Natural killer cell treated with Interleukin-12 subunit alpha and Interleukin-12 subunit beta and Interleukin-15 and Interleukin-18, amount 100 ng/mL, for 72 hours (primary cell): ENCODE measurements at regions not wholly inside any gene's neighbourhood (a gene's known extent, or its start where the extent isn't known, plus 50 kb on each side); places are given as distances from the start of the nearest gene placed in this dataset.
A peak's percentile ranks its signal among the peaks of the same experiment; 100 is the strongest.

Experiments used
- ATAC-seq, 2 donors: fragments of 150-1000 bp; cut with Tn5 transposase in 1 of 2; sonication (Bioruptor Pico), chemical (Tn5 transposase) in 1 of 2; 2 replicates each; pipeline ENCODE4 v1.10.0; 2021
- DNase-seq: peaks from one replicate; pipeline ENCODE4 v3.0.0; 2022; ENCODE audit warnings: low spot score
- H3K27ac Mint-ChIP-seq, 2 donors: 1 replicate in 1 of 2; 2 replicates in 1 of 2; pipeline ENCODE4 v1.8.0; 2022; ENCODE audit warnings: mixed read lengths in 2 of 2, mild to moderate bottlenecking in 1 of 2, moderate library complexity in 1 of 2
- H3K27me3 Mint-ChIP-seq, 2 donors: 1 replicate in 1 of 2; 2 replicates in 1 of 2; pipeline ENCODE4 v1.8.0; 2022; ENCODE audit warnings: mixed read lengths in 2 of 2
- H3K36me3 Mint-ChIP-seq: one replicate; pipeline ENCODE4 v1.8.0; 2022; ENCODE audit warnings: mixed read lengths
- H3K4me1 Mint-ChIP-seq, 2 donors: 1 replicate in 1 of 2; 2 replicates in 1 of 2; pipeline ENCODE4 v1.8.0; 2022; ENCODE audit warnings: low read depth in 2 of 2, mixed read lengths in 2 of 2, mild to moderate bottlenecking in 1 of 2
- H3K4me3 Mint-ChIP-seq: one replicate; pipeline ENCODE4 v1.8.0; 2022; ENCODE audit warnings: mixed read lengths
- H3K9me3 Mint-ChIP-seq: 2 replicates; pipeline ENCODE4 v1.8.0; 2022; ENCODE audit warnings: mixed read lengths

DNA sequence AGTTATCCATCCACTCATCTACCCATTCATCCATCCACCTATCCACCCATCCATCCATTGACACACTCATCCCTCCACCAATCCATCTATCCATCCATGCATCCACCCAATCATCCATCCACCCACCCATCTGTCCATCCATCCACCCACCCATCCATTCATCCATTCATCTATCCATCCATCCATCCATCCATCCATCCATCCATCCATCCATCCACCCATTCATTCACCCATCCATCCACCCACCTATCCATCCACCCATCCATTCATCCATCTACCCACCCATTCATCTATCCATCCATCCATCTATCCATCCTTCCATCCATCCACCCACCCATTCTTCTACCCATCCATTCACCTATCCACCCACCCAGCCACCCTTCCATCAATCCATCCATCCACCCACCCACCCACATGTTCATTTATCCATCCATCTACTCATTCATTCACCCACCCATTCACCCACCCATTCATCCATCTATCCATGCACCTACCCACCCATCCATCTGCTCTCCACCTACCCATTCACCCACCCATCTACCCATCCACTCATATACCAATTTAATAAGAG is 193.8 kb upstream of the ARID2 start:
- DNase-seq (no peak), ATAC-seq (no peak)
- peaks cover 0 to 16% of the 10 kb centered on the region in 2 donors for H3K27me3 Mint-ChIP-seq
- H3K36me3 Mint-ChIP-seq = peaks cover 5% of the 10 kb centered on the region
- peaks cover 0 to 3% of the 10 kb centered on the region in 2 donors for H3K4me1 Mint-ChIP-seq
- no peaks in the 10 kb centered on the region for H3K9me3 Mint-ChIP-seq
- H3K4me3 Mint-ChIP-seq = no peak overlapping the region
- no peak overlapping the region for H3K27ac Mint-ChIP-seq

DNA sequence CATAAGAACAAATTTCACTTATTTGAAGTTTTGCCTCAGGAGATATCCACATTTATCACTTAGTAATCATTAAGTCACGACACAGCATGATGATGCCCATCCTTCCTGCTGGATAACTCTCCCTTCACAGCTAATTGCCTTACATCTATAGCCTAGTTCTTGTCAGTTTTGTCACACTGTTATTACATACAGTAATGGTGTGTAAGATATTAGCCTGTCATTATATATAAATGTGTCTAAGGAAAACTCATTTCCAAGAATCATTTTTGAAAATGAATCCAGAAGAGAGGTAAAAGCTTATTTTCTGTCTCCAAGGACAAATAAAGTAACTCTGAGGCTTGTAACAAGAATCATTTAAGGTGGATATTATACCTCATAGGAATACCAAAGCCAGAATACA is 193.2 kb upstream of the ARID2 start:
- H3K4me3 Mint-ChIP-seq = no peak overlapping the region

DNA sequence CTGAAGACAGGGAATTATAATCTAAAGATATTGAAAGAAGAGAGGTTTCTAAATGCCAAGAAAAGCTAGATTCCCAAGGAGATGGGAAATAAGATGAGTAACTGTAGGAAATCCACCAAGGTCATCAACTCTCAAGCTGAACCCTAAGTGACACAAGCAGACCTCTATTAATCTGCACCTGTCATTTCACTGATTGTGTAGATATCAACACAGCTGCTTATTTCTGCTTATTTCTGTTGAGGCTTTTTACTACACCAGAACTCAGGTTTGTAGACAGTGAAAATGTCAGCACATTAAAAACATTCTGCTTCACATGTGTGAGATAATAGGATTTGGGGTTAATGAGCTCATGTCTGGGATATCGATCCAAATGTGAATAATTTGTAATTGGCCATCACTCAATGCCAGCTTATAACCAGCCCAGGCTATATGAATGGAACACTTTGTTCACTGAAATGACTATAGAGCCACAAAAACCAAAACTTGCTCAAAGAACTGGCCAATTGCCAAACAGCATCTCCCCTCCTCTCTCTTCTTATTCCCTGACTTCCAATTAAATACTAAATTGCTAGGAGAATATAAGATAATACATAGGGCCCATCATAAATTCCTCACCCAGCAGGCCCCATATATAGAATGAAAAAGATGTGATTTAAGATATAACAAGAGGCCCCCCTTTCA is 188.7 kb upstream of the ARID2 start:
- H3K4me1 Mint-ChIP-seq = peaks cover 11 to 21% of the 10 kb centered on the region in 2 donors
- H3K27ac Mint-ChIP-seq = no peak overlapping the region
- H3K36me3 Mint-ChIP-seq = no peaks in the 10 kb centered on the region
- peaks cover 0 to 6% of the 10 kb centered on the region in 2 donors for H3K27me3 Mint-ChIP-seq
- H3K9me3 Mint-ChIP-seq = no peaks in the 10 kb centered on the region
- no peak overlapping the region for H3K4me3 Mint-ChIP-seq
- ATAC-seq (no peak), DNase-seq (no peak)

More for the DNA sequence above, 193.2 kb upstream of the ARID2 start:
- H3K36me3 Mint-ChIP-seq = peaks cover 5% of the 10 kb centered on the region
- H3K27ac Mint-ChIP-seq = no peak overlapping the region
- H3K9me3 Mint-ChIP-seq = no peaks in the 10 kb centered on the region
- peaks cover 0 to 3% of the 10 kb centered on the region in 2 donors for H3K4me1 Mint-ChIP-seq
- DNase-seq = no peak
- peaks cover 0 to 15% of the 10 kb centered on the region in 2 donors for H3K27me3 Mint-ChIP-seq
- no peak for ATAC-seq

DNA sequence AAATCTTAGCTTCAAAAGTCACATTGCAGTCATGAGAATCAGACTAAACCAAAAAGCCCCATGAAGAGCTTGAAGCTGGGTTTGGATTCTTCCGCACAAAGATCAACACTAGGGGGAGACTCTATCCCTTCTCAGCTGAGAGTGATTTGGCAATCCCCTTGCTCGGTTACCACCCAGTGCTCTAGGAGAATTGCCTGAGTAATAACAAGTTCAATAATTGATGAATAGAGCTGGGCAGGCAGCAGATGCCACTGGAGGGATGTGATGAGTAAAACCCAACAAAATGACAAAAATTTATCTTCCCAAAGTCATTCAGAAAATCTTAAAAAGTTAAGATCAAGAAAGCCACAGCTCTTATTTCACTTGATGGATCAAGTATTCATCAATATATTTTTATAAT is 185.6 kb upstream of the ARID2 start:
- no peaks in the 10 kb centered on the region for H3K9me3 Mint-ChIP-seq
- H3K4me1 Mint-ChIP-seq = peaks cover 11 to 38% of the 10 kb centered on the region in 2 donors
- DNase-seq (peak; percentile 84), ATAC-seq (peak; percentile 92 to 93)
- no peaks in the 10 kb centered on the region for H3K36me3 Mint-ChIP-seq
- H3K27ac Mint-ChIP-seq = peak overlapping the region in 1 of 2 donors; percentile 84
- H3K27me3 Mint-ChIP-seq = no peaks in the 10 kb centered on the region
- H3K4me3 Mint-ChIP-seq = no peak overlapping the region

DNA sequence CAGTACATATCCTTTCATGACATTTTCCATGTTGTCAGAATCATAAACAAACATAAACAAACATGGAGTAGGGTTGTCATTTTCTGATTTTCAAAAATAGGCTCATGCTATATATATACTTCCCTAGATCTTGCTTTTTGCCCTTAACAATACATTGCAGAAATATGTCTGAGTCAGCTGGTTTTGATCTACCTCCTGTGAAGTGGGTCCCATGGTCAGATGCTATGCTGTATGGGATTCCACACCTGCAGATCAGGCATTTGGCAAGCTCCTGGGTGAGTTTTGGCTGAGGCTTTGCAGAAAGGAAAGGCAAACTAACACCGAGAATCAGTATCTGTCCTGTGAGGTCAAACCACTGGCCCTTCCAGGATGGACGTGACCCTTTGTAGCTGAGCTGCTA is 183.0 kb upstream of the ARID2 start:
- DNase-seq (no peak), ATAC-seq (no peak)
- Mint-ChIP-seq H3K27ac (peak overlapping the region in 1 of 2 donors; percentile 12), H3K27me3 (no peaks in the 10 kb centered on the region), H3K36me3 (no peaks in the 10 kb centered on the region), H3K4me3 (no peak overlapping the region), H3K9me3 (no peaks in the 10 kb centered on the region), H3K4me1 (peaks cover 11 to 43% of the 10 kb centered on the region in 2 donors)

DNA sequence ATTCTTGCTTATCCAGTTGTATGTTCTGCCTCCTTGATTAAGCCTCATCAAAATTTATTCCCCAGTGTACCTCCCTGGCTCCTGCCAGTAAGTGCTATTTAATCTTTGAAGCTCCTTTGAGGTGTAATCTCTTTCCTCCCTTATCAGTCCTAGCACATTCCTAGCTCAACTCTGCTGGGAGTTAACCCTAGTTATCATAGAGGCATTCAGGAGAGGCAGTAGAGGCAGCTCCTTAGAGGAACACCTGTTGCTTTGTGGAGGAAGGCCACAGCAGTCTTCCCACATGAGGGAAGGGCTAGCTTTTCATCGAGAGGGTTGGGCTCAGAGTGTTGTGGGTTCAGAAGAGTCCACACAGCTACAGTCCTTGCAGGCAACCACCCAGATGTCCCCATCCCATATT is 182.4 kb upstream of the ARID2 start:
- Mint-ChIP-seq H3K4me3 (no peak overlapping the region), H3K27ac (peak overlapping the region in 1 of 2 donors; percentile 12), H3K9me3 (no peaks in the 10 kb centered on the region), H3K4me1 (peaks cover 11 to 43% of the 10 kb centered on the region in 2 donors), H3K27me3 (no peaks in the 10 kb centered on the region), H3K36me3 (no peaks in the 10 kb centered on the region)
- ATAC-seq (no peak), DNase-seq (no peak)

DNA sequence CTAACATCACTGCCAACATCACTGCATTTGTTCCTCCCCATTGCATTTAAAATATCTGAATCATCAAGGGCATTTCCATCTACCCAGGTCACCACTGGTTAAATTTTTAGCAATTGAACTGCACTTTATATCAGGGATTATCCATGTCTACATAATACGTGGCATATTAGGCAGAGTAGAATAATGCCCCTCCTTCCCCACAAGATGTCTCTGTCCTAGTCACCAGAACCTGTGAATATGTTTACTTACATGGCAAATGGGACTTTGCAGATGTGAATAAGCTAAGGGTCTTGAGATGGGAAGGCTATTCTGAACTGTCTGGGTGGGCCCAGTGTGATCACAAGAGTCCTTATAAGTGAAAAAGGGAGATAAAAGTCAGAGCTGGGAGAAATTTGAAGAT is 181.7 kb upstream of the ARID2 start:
- H3K9me3 Mint-ChIP-seq = no peaks in the 10 kb centered on the region
- no peak overlapping the region for H3K4me3 Mint-ChIP-seq
- no peaks in the 10 kb centered on the region for H3K36me3 Mint-ChIP-seq
- ATAC-seq = no peak
- H3K27me3 Mint-ChIP-seq = no peaks in the 10 kb centered on the region
- H3K27ac Mint-ChIP-seq = peak overlapping the region in 1 of 2 donors; percentile 12
- DNase-seq = no peak
- peaks cover 11 to 41% of the 10 kb centered on the region in 2 donors for H3K4me1 Mint-ChIP-seq

DNA sequence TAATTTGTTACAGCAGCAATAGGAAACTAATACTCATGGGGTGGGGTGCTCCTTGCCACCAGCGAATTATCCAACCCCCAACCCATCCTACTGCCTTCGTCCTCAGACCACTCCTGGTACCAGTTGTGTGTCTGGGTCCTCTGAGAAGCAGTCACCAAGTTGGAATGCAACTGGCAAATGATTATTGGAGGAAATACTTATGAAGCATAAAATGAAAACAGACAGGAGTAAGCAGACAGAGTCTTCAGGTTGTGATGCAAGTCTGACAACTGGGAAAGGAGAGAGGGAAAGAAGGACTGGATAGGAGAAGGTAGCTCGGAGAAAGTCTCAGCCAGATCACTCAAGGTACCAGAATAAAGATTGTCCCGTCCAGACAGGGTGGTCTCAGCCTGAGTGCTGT is 181.1 kb upstream of the ARID2 start:
- Mint-ChIP-seq H3K4me3 (no peak overlapping the region), H3K36me3 (no peaks in the 10 kb centered on the region), H3K27me3 (no peaks in the 10 kb centered on the region), H3K4me1 (peaks cover 6 to 35% of the 10 kb centered on the region in 2 donors), H3K9me3 (no peaks in the 10 kb centered on the region), H3K27ac (peak overlapping the region in 1 of 2 donors; percentile 12)
- ATAC-seq = no peak
- DNase-seq = no peak

DNA sequence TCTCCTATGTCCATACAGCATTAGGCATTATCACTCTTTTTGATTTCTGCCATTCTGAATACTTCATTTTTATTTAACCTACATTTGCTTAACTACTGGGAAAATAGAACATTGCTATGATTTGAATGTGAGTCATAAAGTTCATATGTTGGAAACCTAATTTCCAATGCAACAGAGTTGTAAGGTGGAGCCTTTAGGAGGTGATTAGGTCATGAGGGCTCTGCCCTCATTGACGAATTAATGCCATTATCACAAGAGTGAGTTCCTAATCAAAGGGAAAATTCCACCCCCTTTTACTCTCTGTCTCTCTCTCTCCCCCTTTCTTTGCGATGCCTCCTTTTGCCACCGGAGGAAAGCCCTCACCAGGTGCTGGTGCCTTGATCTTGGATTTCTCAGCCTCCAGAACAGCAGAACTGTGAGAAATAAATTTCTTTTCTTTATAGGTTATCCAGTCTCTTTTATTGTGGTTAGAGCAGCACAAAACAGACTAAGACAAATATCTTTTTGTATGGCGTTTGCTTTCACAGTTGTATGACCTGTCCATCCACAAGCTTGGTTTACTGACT is 180.1 kb upstream of the ARID2 start:
- ATAC-seq (no peak), DNase-seq (no peak)
- Mint-ChIP-seq H3K4me3 (no peak overlapping the region), H3K27me3 (no peaks in the 10 kb centered on the region), H3K4me1 (peaks cover 0 to 30% of the 10 kb centered on the region in 2 donors), H3K9me3 (no peaks in the 10 kb centered on the region), H3K36me3 (no peaks in the 10 kb centered on the region), H3K27ac (peak overlapping the region in 1 of 2 donors; percentile 50)

DNA sequence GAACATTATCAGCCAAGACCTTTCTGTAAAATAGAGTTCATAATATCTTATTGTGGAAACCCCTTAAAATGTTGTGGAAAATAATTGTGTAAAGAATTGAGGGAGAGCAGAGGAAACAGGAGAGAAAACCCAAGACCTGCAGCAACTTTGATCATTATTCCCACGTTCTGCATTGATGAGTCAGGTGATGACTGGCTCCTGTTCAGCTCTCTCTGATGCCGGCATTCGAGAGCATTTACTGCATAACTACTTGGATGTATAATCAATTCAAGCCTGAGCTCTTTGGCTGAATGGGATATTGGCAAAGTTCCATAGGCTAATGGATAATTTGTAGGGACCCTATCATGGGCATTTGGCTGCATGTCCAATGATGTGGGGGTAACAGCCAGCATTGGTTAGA is 176.3 kb upstream of the ARID2 start:
- H3K4me1 Mint-ChIP-seq = peaks cover 0 to 7% of the 10 kb centered on the region in 2 donors
- no peaks in the 10 kb centered on the region for H3K27me3 Mint-ChIP-seq
- DNase-seq = no peak
- H3K36me3 Mint-ChIP-seq = no peaks in the 10 kb centered on the region
- ATAC-seq = no peak
- H3K27ac Mint-ChIP-seq = no peak overlapping the region
- H3K4me3 Mint-ChIP-seq = no peak overlapping the region
- no peaks in the 10 kb centered on the region for H3K9me3 Mint-ChIP-seq

DNA sequence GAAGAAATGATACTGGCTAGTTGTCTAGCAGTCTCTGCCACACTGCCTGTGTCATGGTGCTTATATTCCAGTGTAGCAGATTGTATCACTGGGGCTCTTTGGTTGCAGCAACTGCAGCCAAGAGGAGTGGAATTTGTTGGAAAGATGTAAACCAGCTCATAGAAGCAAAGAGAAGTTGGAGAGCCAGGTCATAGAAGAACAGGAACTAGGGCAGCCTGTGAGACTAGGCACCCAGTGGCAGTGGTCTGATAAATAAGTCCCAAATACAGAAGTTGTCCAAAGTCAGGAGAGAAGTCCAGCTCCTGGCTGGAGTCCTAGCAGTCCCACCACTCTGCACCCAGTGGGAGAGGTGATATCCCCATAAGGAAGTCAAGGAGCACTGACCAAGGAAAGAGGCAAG is 172.5 kb upstream of the ARID2 start:
- H3K27ac Mint-ChIP-seq = no peak overlapping the region
- H3K27me3 Mint-ChIP-seq = no peaks in the 10 kb centered on the region
- H3K9me3 Mint-ChIP-seq = no peaks in the 10 kb centered on the region
- DNase-seq (no peak), ATAC-seq (no peak)
- H3K4me3 Mint-ChIP-seq = no peak overlapping the region
- no peaks in the 10 kb centered on the region for H3K36me3 Mint-ChIP-seq
- H3K4me1 Mint-ChIP-seq = peaks cover 5% of the 10 kb centered on the region in 2 donors

DNA sequence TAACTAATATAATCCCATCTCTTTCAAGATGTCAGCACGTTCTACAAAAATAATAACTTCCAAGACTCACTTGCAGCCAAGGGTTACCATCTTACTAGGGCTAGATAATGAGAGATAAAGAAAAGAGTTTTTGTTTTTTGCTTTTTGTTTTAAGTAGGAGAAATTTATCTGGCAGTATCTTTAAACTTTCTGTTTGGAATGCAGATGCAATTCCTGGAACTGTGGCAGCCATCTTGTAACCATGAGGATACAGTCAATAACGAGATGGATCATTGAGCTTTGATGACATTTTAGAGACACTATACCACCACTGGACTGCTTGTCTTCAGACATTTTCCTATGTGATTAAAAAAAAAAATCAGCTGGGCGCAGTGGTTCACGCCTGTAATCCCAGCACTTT is 171.2 kb upstream of the ARID2 start:
- Mint-ChIP-seq H3K27ac (no peak overlapping the region), H3K4me3 (no peak overlapping the region), H3K4me1 (peaks cover 5% of the 10 kb centered on the region in 2 donors), H3K36me3 (no peaks in the 10 kb centered on the region), H3K27me3 (no peaks in the 10 kb centered on the region), H3K9me3 (no peaks in the 10 kb centered on the region)
- ATAC-seq (no peak), DNase-seq (no peak)

DNA sequence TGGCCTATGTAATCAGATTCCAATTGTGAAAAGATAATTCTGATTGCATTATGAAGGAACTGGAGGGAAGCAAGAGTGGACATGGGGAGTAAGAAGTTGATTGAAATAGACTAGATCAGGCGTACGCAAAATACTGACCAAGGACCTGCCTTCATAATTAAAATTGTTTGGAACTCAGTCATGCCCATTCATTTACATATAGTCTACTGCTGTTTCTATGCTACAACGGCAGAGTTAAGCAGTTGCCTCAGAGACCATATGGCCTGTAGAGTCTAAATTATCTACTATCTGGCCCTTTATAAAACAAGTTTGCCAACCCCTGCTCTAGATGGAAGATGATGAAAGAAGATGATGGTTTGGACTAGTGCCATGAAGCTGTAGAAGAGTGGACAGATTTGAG is 170.0 kb upstream of the ARID2 start:
- H3K36me3 Mint-ChIP-seq = no peaks in the 10 kb centered on the region
- H3K27ac Mint-ChIP-seq = peak overlapping the region in 1 of 2 donors; percentile 5
- H3K4me3 Mint-ChIP-seq = no peak overlapping the region
- no peaks in the 10 kb centered on the region for H3K9me3 Mint-ChIP-seq
- no peaks in the 10 kb centered on the region for H3K27me3 Mint-ChIP-seq
- ATAC-seq (no peak), DNase-seq (no peak)
- peaks cover 5% of the 10 kb centered on the region in 2 donors for H3K4me1 Mint-ChIP-seq

DNA sequence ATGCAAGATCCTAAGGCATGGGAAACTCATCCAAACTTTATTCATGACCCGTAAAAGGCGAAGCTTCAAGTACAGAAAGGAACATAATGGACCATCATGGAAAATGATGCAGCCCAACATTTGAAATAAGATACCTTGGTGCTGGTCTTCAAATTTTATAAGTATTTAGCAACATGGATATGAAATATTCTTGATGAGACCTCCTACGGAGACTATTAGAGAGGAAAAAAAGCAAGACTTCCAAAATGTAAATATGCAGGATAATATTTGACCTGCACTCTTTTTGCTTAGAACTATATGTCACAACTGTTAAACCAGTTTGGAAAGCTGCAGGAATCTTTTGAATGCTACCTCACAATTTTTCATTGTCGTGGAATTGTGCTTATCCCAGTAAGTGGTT is 168.8 kb upstream of the ARID2 start:
- Mint-ChIP-seq H3K36me3 (no peaks in the 10 kb centered on the region), H3K9me3 (no peaks in the 10 kb centered on the region), H3K4me3 (no peak overlapping the region), H3K4me1 (peaks cover 5% of the 10 kb centered on the region in 2 donors), H3K27me3 (no peaks in the 10 kb centered on the region), H3K27ac (no peak overlapping the region)
- DNase-seq (no peak), ATAC-seq (no peak)
